IMR-90 (cell line): ENCODE measurements at regions not wholly inside any gene's neighbourhood (a gene's known extent, or its start where the extent isn't known, plus 50 kb on each side); places are given as distances from the start of the nearest gene placed in this dataset.

Experiments used
- ATAC-seq: fragments of 200-7000 bp; cut with Tn5 transposase; 2 replicates; pipeline ENCODE4 v1.9.1; 2020; ENCODE audit warnings: low read depth, mild to moderate bottlenecking, moderate library complexity
- BruUV-seq: library from RNA; stranded (reverse); fragments of 400-500 nt; replicated peaks from 2 replicates; lab custom pipeline; 2021; lab: Mats Ljungman, UMichigan
- CTCF ChIA-PET: fragments of 300-600 bp; formaldehyde crosslinking; extraction: SDS; loops from one replicate; lab custom pipeline; 2021; ENCODE audit warnings: antibody characterized with exemption; lab: Yijun Ruan, JAX
- POLR2A ChIA-PET: fragments of 300-600 bp; sonication (Branson Sonifier 250); formaldehyde crosslinking; loops from one replicate; lab custom pipeline; 2022; ENCODE audit warnings: antibody characterized with exemption; ENCODE audit not compliant: unreplicated experiment; lab: Charles Lee
- DNase-seq: peaks from one replicate; pipeline ENCODE4 v3.0.0; 2013
- H2AFZ ChIP-seq: replicated peaks from 2 replicates; pipeline ENCODE3; 2013; ENCODE audit warnings: low read length, mild to moderate bottlenecking; ENCODE audit not compliant: poor library complexity
- H2AK5ac ChIP-seq: 2 replicates; pipeline ENCODE4 v1.6.1; 2013; ENCODE audit warnings: low read depth, low read length, inconsistent platforms
- H2AK9ac ChIP-seq: replicated peaks from 2 replicates; pipeline ENCODE3; 2013; ENCODE audit warnings: mild to moderate bottlenecking, low read depth, low read length, moderate library complexity; ENCODE audit not compliant: poor library complexity
- H2BK120ac ChIP-seq: 2 replicates; pipeline ENCODE4 v1.6.1; 2013; ENCODE audit warnings: low read depth, low read length, inconsistent platforms
- H2BK15ac ChIP-seq: 3 replicates; pipeline ENCODE4 v1.6.1; 2013; ENCODE audit warnings: low read depth, low read length, inconsistent platforms
- H2BK20ac ChIP-seq: 2 replicates; pipeline ENCODE4 v1.6.1; 2013; ENCODE audit warnings: low read depth, mild to moderate bottlenecking, inconsistent platforms, low read length, moderate library complexity
- H2BK5ac ChIP-seq: 2 replicates; pipeline ENCODE4 v1.6.1; 2013; ENCODE audit warnings: mild to moderate bottlenecking, low read depth, low read length, inconsistent platforms; ENCODE audit not compliant: poor library complexity, severe bottlenecking
- H3K14ac ChIP-seq: replicated peaks from 2 replicates; pipeline ENCODE4 v1.6.1; 2013; ENCODE audit warnings: low read depth, low read length, inconsistent platforms
- H3K18ac ChIP-seq: 2 replicates; pipeline ENCODE4 v1.6.1; 2013; ENCODE audit warnings: low read depth, low read length, control low read depth
- H3K23ac ChIP-seq: 2 replicates; pipeline ENCODE4 v1.6.1; 2013; ENCODE audit warnings: low read depth, low read length, inconsistent platforms
- H3K27ac ChIP-seq: 2 replicates; pipeline ENCODE4 v1.5.1; 2013; ENCODE audit warnings: mild to moderate bottlenecking, control low read depth, low read length; ENCODE audit not compliant: insufficient read depth
- H3K27me3 ChIP-seq: 2 replicates; pipeline ENCODE4 v1.6.1; 2013; ENCODE audit warnings: low read length; ENCODE audit not compliant: control insufficient read depth, insufficient read depth
- H3K36me3 ChIP-seq: 2 replicates; pipeline ENCODE4 v1.6.1; 2013; ENCODE audit warnings: low read length, mixed read lengths; ENCODE audit not compliant: control insufficient read depth, insufficient read depth
- H3K4ac ChIP-seq: 2 replicates; pipeline ENCODE4 v1.6.1; 2013; ENCODE audit warnings: low read depth, low read length, inconsistent platforms
- H3K4me1 ChIP-seq: 2 replicates; pipeline ENCODE4 v1.6.1; 2013; ENCODE audit warnings: low read length, mixed read lengths; ENCODE audit not compliant: control insufficient read depth, insufficient read depth
- H3K4me2 ChIP-seq: 2 replicates; pipeline ENCODE4 v1.6.1; 2013; ENCODE audit warnings: low read depth, mild to moderate bottlenecking, control low read depth, low read length, moderate library complexity
- H3K4me3 ChIP-seq: 2 replicates; pipeline ENCODE4 v1.5.1; 2013; ENCODE audit warnings: low read depth, mild to moderate bottlenecking, control low read depth, low read length, moderate library complexity; ENCODE audit not compliant: insufficient read depth
- H3K56ac ChIP-seq: 2 replicates; pipeline ENCODE4 v1.6.1; 2013; ENCODE audit warnings: low read length, inconsistent platforms; ENCODE audit not compliant: insufficient read depth; ENCODE audit errors: extremely low read depth
- H3K79me1 ChIP-seq, 2 experiments: 2 replicates each; pipeline ENCODE4 v1.6.1; 2013; ENCODE audit warnings: low read length in 2 of 2, inconsistent platforms in 1 of 2, low read depth in 1 of 2
- H3K9ac ChIP-seq: 2 replicates; pipeline ENCODE4 v1.6.1; 2013; ENCODE audit warnings: low read depth, low read length, control low read depth
- H3K9me1 ChIP-seq: 2 replicates; pipeline ENCODE4 v1.6.1; 2013; ENCODE audit warnings: low read length, inconsistent platforms; ENCODE audit not compliant: insufficient read depth
- H3K9me3 ChIP-seq: 2 replicates; pipeline ENCODE4 v1.6.1; 2013; ENCODE audit warnings: low read length; ENCODE audit not compliant: control insufficient read depth, insufficient read depth
- H4K20me1 ChIP-seq: 2 replicates; pipeline ENCODE4 v1.6.1; 2013; ENCODE audit warnings: low read length, inconsistent platforms; ENCODE audit not compliant: insufficient read depth
- H4K5ac ChIP-seq: 2 replicates; pipeline ENCODE4 v1.6.1; 2013; ENCODE audit warnings: mild to moderate bottlenecking, low read depth, low read length, control low read depth
- H4K8ac ChIP-seq, 2 experiments: 2 replicates each; pipeline ENCODE4 v1.6.1; 2013; ENCODE audit warnings: low read depth in 2 of 2, low read length in 2 of 2, control low read depth in 1 of 2, inconsistent platforms in 1 of 2
- H4K91ac ChIP-seq: 2 replicates; pipeline ENCODE4 v1.6.1; 2013; ENCODE audit warnings: low read depth, low read length, inconsistent platforms; ENCODE audit not compliant: insufficient read depth
- ELK1 ChIP-seq: fragments of 150-350 bp; IDR thresholded peaks from 2 replicates; pipeline ENCODE4 v1.6.1; 2016; ENCODE audit warnings: low read depth, mild to moderate bottlenecking, low read length, moderate library complexity, borderline replicate concordance
- WGBS, 2 experiments: methylation state at CpG; one replicate each; pipeline versions ENCODE4 v1.1.5 to v1.1.7; 2013; ENCODE audit warnings: missing lambda C conversion rate in 2 of 2; ENCODE audit not compliant: insufficient read length in 1 of 2; ENCODE audit errors: extremely low coverage in 2 of 2; 5-methylcytosine and 5-hydroxymethylcytosine counted together
- dilution Hi-C: fragments of 300-500 bp; cut with HindIII; formaldehyde crosslinking; loops from one replicate; pipeline ENCODE4 v1.14.3; 2018; ENCODE audit warnings: low sequenced_read_pairs; ENCODE audit not compliant: unreplicated experiment
- in situ Hi-C: fragments of 300-500 bp; cut with MboI; formaldehyde crosslinking; loops from 3 replicates; pipeline ENCODE4 v1.14.3; 2019; ENCODE audit warnings: low sequenced_read_pairs, inconsistent platforms, mixed read lengths
- intact Hi-C: fragments of 100-400 bp; cut with micrococcal nuclease; formaldehyde crosslinking; loops from 2 replicates; pipeline ENCODE4 v1.10.0; 2022

DNA sequence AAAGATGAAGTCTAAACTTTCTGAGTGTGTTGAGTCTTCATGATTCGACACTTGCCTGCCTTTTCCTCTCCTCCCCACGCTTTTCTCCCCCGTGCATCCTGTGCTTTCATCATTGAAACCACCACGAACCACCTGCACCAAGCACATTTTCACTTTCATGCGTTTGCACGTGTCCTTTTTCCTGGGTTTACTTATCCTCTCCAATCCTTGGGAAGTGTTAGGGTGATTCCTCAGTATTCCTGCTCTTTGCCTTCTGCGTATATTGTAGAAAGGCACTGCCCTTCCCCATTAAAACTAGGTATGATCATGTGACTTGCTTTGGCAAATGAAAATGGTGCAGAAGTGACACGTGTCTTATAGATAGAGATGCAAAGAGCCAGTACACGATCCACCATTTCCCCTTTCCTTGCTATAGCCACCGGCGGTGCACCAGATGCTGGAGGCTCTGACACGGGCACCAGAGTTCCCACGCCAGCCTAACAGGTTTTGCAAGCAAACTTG, 106.6 kb downstream of the BRMS1L start:
- H3K79me1 ChIP-seq: no peaks in the 10 kb centered on the region

More for the DNA sequence above, 106.6 kb downstream of the BRMS1L start:
- Histone ChIP-seq H4K91ac (no peak overlapping the region), H3K9me3 (no peaks in the 10 kb centered on the region), H2AK5ac (no peak overlapping the region), H3K27me3 (peaks cover 1% of the 10 kb centered on the region; the same call in 1 of the 2 replicates), H3K4me1 (no peaks in the 10 kb centered on the region), H2BK20ac (no peak overlapping the region), H2AFZ (no peak overlapping the region), H3K9me1 (no peaks in the 10 kb centered on the region), H4K5ac (no peak overlapping the region), H3K18ac (no peak overlapping the region), H3K9ac (no peak overlapping the region), H4K8ac (no peak overlapping the region), H3K23ac (no peak overlapping the region), H3K27ac (no peak overlapping the region), H3K14ac (no peak overlapping the region), H2BK5ac (no peak overlapping the region), H2AK9ac (no peak overlapping the region), H2BK120ac (no peak overlapping the region), H3K36me3 (no peaks in the 10 kb centered on the region), H3K4me3 (no peak overlapping the region), H4K20me1 (no peaks in the 10 kb centered on the region), H3K4me2 (no peak overlapping the region), H3K4ac (no peak overlapping the region), H3K56ac (no peak overlapping the region), H2BK15ac (no peak overlapping the region)
- no TSS peak for BruUV-seq
- in situ Hi-C loops (no loop called here), intact Hi-C loops (no loop called here), dilution Hi-C loops (no loop called here)
- no peak for TF ChIP-seq ELK1
- ChIA-PET CTCF (no interaction called here), POLR2A (no interaction called here)
- 20% methylated on average over 2 of the region's 13 CpGs; no CpG with 5 or more reads in 1 of the 2 experiments for WGBS, 2 experiments
- no peak for ATAC-seq
- DNase-seq: no peak
